ENCODE measurements at regions not wholly inside any gene's neighbourhood (a gene's known extent, or its start where the extent isn't known, plus 50 kb on each side); places are given as distances from the start of the nearest gene placed in this dataset.
A peak's percentile ranks its signal among the peaks of the same experiment; 100 is the strongest.

DNA sequence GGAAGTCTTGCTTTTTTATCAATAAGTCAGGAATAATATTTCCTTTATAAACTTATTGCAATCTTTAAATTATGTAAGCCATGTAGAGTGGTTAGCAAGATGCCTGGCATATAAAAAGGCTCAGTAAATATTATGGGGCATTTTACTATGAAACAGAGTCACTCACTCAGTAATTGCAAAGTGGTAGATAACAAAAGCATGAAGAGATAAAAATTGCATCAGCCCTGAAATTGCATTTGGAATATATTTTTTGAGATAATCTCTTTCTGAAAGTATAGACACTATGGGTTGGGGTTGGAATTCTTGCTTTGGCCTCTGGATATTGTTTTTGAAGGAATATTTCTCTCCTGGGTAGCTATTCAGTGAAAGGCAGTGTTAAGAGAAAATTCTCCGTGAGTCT is 188.6 kb downstream of the JRKL start:
- Histone ChIP-seq H2AFZ (ENCODE audit: low read depth) (no peak overlapping the region), H3K27ac (ENCODE audit: low read depth in 2 of 2, low read length in 1 of 2) (peak overlapping the region in 1 of 2 experiments; percentile 55; a peak in 1 of 4 replicates), H3K9ac (no peak overlapping the region), H3K9me3 (no peaks in the 10 kb centered on the region), H3F3A (replicated peaks; ENCODE audit: insufficient read depth) (no peaks in the 10 kb centered on the region), H3K79me2 (ENCODE audit: insufficient read depth) (no peaks in the 10 kb centered on the region), H3K36me3 (replicated peaks in 1 of 2; ENCODE audit: control insufficient read depth in 1 of 2, insufficient read depth in 2 of 2, low read length in 1 of 2) (no peaks in the 10 kb centered on the region), H3K9me2 (no peaks in the 10 kb centered on the region), H3K4me1 (ENCODE audit: control insufficient read depth in 1 of 2, insufficient read depth in 2 of 2, low read depth in 1 of 2, low read length in 1 of 2) (no peaks in the 10 kb centered on the region; a peak in 2 of 4 replicates), H3K4me3 (ENCODE audit: low read depth in 2 of 2, low read length in 1 of 2) (no peak overlapping the region), H4K20me1 (ENCODE audit: insufficient read depth) (no peaks in the 10 kb centered on the region), H3K4me2 (no peak overlapping the region), H3K27me3 (ENCODE audit: insufficient read depth) (no peaks in the 10 kb centered on the region)
- CTCF ChIA-PET = interaction anchor here (1.2 kb wide), 1 partner anchor 97 kb away, joined by 4 read pairs; no protein-coding TSS in a partner anchor
- 28% methylated on average over 1 of the region's 1 CpG for WGBS (ENCODE audit: low lambda C conversion rate)
- DNase-seq = no peak
- TF ChIP-seq YY1 (IDR thresholded peaks at IDR 0.05; ENCODE audit: low read depth) (no peak), PBX3 (IDR thresholded peaks at IDR 0.05) (no peak), GABPA (IDR thresholded peaks at IDR 0.05; ENCODE audit: low read depth) (no peak), CTCF (IDR thresholded peaks at IDR 0.05) (no peak), EP300 (IDR thresholded peaks at IDR 0.05; ENCODE audit: borderline replicate concordance in 1 of 2, low read depth in 1 of 2, low read length in 1 of 2) (0 out of 4 replicates have a peak, but pooled peaks of 1 of the 2 experiments have one; percentile 40), TEAD4 (IDR thresholded peaks at IDR 0.05; ENCODE audit: borderline replicate concordance, insufficient read depth) (no peak), USF1 (IDR thresholded peaks at IDR 0.05; ENCODE audit: borderline replicate concordance, low read depth) (no peak), EZH2phosphoT487 (IDR thresholded peaks at IDR 0.05; ENCODE audit: borderline replicate concordance, low read depth) (no peak), FOXM1 (IDR thresholded peaks at IDR 0.05; ENCODE audit: low read depth) (no peak), RXRA (IDR thresholded peaks at IDR 0.05; ENCODE audit: borderline replicate concordance, low read depth) (no peak), FOXJ3 (CRISPR knock-in tag; IDR thresholded peaks at IDR 0.05) (no peak), RCOR1 (IDR thresholded peaks at IDR 0.05; ENCODE audit: low read length) (peak; percentile 38; the same call in 1 of the 2 replicates), GATA2 (CRISPR knock-in tag; IDR thresholded peaks at IDR 0.05) (peak; percentile 64), MXI1 (IDR thresholded peaks at IDR 0.05; ENCODE audit: low read depth, low read length) (no peak), TCF12 (IDR thresholded peaks at IDR 0.05) (no peak), NRF1 (IDR thresholded peaks at IDR 0.05; ENCODE audit: low read depth, low read length) (no peak), MEF2A (IDR thresholded peaks at IDR 0.05; ENCODE audit: borderline replicate concordance, low read depth) (no peak), NFIC (IDR thresholded peaks at IDR 0.05; ENCODE audit: borderline replicate concordance) (no peak), POLR2AphosphoS5 (IDR thresholded peaks at IDR 0.05; ENCODE audit: low read depth, low read length) (no peak)
- TF ChIP-seq, protein P1, sequence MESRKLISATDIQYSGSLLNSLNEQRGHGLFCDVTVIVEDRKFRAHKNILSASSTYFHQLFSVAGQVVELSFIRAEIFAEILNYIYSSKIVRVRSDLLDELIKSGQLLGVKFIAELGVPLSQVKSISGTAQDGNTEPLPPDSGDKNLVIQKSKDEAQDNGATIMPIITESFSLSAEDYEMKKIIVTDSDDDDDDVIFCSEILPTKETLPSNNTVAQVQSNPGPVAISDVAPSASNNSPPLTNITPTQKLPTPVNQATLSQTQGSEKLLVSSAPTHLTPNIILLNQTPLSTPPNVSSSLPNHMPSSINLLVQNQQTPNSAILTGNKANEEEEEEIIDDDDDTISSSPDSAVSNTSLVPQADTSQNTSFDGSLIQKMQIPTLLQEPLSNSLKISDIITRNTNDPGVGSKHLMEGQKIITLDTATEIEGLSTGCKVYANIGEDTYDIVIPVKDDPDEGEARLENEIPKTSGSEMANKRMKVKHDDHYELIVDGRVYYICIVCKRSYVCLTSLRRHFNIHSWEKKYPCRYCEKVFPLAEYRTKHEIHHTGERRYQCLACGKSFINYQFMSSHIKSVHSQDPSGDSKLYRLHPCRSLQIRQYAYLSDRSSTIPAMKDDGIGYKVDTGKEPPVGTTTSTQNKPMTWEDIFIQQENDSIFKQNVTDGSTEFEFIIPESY (IDR thresholded peaks at IDR 0.05; ENCODE audit: borderline replicate concordance, low read depth) = no peak
- TF ChIP-seq, protein P2, sequence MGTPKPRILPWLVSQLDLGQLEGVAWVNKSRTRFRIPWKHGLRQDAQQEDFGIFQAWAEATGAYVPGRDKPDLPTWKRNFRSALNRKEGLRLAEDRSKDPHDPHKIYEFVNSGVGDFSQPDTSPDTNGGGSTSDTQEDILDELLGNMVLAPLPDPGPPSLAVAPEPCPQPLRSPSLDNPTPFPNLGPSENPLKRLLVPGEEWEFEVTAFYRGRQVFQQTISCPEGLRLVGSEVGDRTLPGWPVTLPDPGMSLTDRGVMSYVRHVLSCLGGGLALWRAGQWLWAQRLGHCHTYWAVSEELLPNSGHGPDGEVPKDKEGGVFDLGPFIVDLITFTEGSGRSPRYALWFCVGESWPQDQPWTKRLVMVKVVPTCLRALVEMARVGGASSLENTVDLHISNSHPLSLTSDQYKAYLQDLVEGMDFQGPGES (IDR thresholded peaks at IDR 0.05; ENCODE audit: low read depth, low read length) = no peak
- TF ChIP-seq, protein P3, sequence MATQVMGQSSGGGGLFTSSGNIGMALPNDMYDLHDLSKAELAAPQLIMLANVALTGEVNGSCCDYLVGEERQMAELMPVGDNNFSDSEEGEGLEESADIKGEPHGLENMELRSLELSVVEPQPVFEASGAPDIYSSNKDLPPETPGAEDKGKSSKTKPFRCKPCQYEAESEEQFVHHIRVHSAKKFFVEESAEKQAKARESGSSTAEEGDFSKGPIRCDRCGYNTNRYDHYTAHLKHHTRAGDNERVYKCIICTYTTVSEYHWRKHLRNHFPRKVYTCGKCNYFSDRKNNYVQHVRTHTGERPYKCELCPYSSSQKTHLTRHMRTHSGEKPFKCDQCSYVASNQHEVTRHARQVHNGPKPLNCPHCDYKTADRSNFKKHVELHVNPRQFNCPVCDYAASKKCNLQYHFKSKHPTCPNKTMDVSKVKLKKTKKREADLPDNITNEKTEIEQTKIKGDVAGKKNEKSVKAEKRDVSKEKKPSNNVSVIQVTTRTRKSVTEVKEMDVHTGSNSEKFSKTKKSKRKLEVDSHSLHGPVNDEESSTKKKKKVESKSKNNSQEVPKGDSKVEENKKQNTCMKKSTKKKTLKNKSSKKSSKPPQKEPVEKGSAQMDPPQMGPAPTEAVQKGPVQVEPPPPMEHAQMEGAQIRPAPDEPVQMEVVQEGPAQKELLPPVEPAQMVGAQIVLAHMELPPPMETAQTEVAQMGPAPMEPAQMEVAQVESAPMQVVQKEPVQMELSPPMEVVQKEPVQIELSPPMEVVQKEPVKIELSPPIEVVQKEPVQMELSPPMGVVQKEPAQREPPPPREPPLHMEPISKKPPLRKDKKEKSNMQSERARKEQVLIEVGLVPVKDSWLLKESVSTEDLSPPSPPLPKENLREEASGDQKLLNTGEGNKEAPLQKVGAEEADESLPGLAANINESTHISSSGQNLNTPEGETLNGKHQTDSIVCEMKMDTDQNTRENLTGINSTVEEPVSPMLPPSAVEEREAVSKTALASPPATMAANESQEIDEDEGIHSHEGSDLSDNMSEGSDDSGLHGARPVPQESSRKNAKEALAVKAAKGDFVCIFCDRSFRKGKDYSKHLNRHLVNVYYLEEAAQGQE (IDR thresholded peaks at IDR 0.05; ENCODE audit: low read depth, low read length) = no peak
- POLR2A ChIA-PET = no interaction called here

Data from SK-N-SH (cell line).